NB4 (cell line): ENCODE measurements at regions not wholly inside any gene's neighbourhood (a gene's known extent, or its start where the extent isn't known, plus 50 kb on each side); places are given as distances from the start of the nearest gene placed in this dataset.

Source experiments
- CTCF ChIP-seq: IDR thresholded peaks from one replicate; pipeline ENCODE4 v1.5.1; 2012; ENCODE audit warnings: low read depth, low read length
- POLR2A ChIP-seq: IDR thresholded peaks from 2 replicates; pipeline ENCODE4 v1.6.1; 2011; ENCODE audit warnings: mild to moderate bottlenecking; ENCODE audit not compliant: insufficient read length; ENCODE audit errors: extremely low read depth

GRCh38 chrX:43573441-43574015, 82.6 kb upstream of the MAOA start:
- no peak for TF ChIP-seq POLR2A
- no peak for TF ChIP-seq CTCF
